HCT116 (cell line): ENCODE measurements at regions not wholly inside any gene's neighbourhood (a gene's known extent, or its start where the extent isn't known, plus 50 kb on each side); places are given as distances from the start of the nearest gene placed in this dataset.

Experiments
- ATAC-seq: fragments of 200-7000 bp; cut with Tn5 transposase; 2 replicates; pipeline ENCODE4 v1.9.1; 2020; ENCODE audit warnings: mild to moderate bottlenecking, moderate library complexity
- BruUV-seq: library from RNA; stranded (reverse); fragments of 400-500 nt; replicated peaks from 2 replicates; lab custom pipeline; 2021; lab: Mats Ljungman, UMichigan
- CTCF ChIA-PET: fragments of 300-600 bp; sonication (Branson Sonifier 250); formaldehyde crosslinking; loops from one replicate; lab custom pipeline; 2021; ENCODE audit warnings: antibody characterized with exemption; lab: Charles Lee
- POLR2A ChIA-PET: fragments of 300-600, 350-600 bp; sonication (Branson Sonifier 250); formaldehyde crosslinking; loops from one replicate; lab custom pipeline; 2021; ENCODE audit warnings: antibody characterized with exemption; lab: Charles Lee
- RAD21 ChIA-PET, 2 experiments: fragments of 300-600 bp; sonication (Branson Sonifier 250); formaldehyde crosslinking; loops; one replicate each; lab custom pipeline; 2023; ENCODE audit warnings: low total read pairs in 2 of 2; ENCODE audit not compliant: uncharacterized antibody in 2 of 2, unreplicated experiment in 2 of 2, low non-redundant PET in 1 of 2; lab: Charles Lee
- DNase-seq: peaks from one replicate; pipeline ENCODE4 v3.0.0-alpha.2; 2010; ENCODE audit warnings: low read depth, low spot score
- H2AFZ ChIP-seq: fragments of 200-600 bp; shearing (Covaris generic), sonication (generic); 2 replicates; pipeline ENCODE4 v1.6.1; 2017; ENCODE audit warnings: low read depth, mixed run types, mixed read lengths, antibody characterized with exemption, low read length; ENCODE audit not compliant: poor library complexity, severe bottlenecking
- H3K27ac ChIP-seq: 2 replicates; pipeline ENCODE4 v1.5.1; 2012; ENCODE audit warnings: low read depth, low read length
- H3K27me3 ChIP-seq: fragments of 200-600 bp; sonication (generic); 2 replicates; pipeline ENCODE4 v1.6.1; 2016; ENCODE audit warnings: mixed run types, low read length, mixed read lengths; ENCODE audit not compliant: insufficient read depth
- H3K36me3 ChIP-seq, 2 experiments: fragments of 200-500 bp in 1 of 2; fragments of 200-600 bp in 1 of 2; sonication (Bioruptor generic) in 1 of 2; sonication (generic) in 1 of 2; 2 replicates each; pipeline versions ENCODE4 v1.5.1 to v1.6.1; 2014 to 2016; ENCODE audit warnings: low read length in 2 of 2, inconsistent platforms in 1 of 2, mixed read lengths in 1 of 2, mixed run types in 1 of 2; ENCODE audit not compliant: insufficient read depth in 2 of 2, control insufficient read depth in 1 of 2
- H3K4me1 ChIP-seq, 2 experiments: fragments of 200-600 bp in 1 of 2; sonication (generic) in 1 of 2; 2 replicates each; pipeline versions ENCODE4 v1.5.1 to v1.6.1; 2012 to 2017; ENCODE audit warnings: low read length in 2 of 2, inconsistent platforms in 1 of 2, mild to moderate bottlenecking in 1 of 2, mixed read lengths in 1 of 2, mixed run types in 1 of 2, moderate library complexity in 1 of 2; ENCODE audit not compliant: insufficient read depth in 2 of 2, control insufficient read depth in 1 of 2
- H3K4me2 ChIP-seq: fragments of 200-600 bp; sonication (generic); 2 replicates; pipeline ENCODE4 v1.6.1; 2017; ENCODE audit warnings: mixed run types, low read length, mixed read lengths
- H3K4me3 ChIP-seq, 2 experiments: fragments of 200-600 bp in 1 of 2; sonication (generic) in 1 of 2; replicated peaks in 1 of 2; 2 replicates each; pipeline ENCODE4 v1.5.1; 2011 to 2016; ENCODE audit warnings: low read length in 2 of 2, control low read depth in 1 of 2, low read depth in 1 of 2, mild to moderate bottlenecking in 1 of 2, mixed read lengths in 1 of 2, mixed run types in 1 of 2
- H3K79me2 ChIP-seq: fragments of 200-600 bp; sonication (generic); 2 replicates; pipeline ENCODE4 v1.6.1; 2017; ENCODE audit warnings: mild to moderate bottlenecking, mixed run types, low read length, moderate library complexity, mixed read lengths; ENCODE audit not compliant: insufficient read depth
- H3K9ac ChIP-seq: fragments of 200-600 bp; sonication (generic); 2 replicates; pipeline ENCODE4 v1.6.1; 2016; ENCODE audit warnings: low read length, mixed read lengths
- H3K9me2 ChIP-seq: fragments of 200-600 bp; sonication (generic), shearing (Covaris generic); 2 replicates; pipeline ENCODE4 v1.6.1; 2017; ENCODE audit warnings: mixed run types, mild to moderate bottlenecking, moderate library complexity; ENCODE audit not compliant: insufficient read depth
- H3K9me3 ChIP-seq, 2 experiments: fragments of 200-500 bp in 1 of 2; fragments of 200-600 bp in 1 of 2; sonication (Bioruptor generic) in 1 of 2; sonication (generic) in 1 of 2; 2 replicates each; pipeline ENCODE4 v1.6.1; 2014 to 2017; ENCODE audit warnings: low read length in 2 of 2, mixed read lengths in 2 of 2, inconsistent platforms in 1 of 2, low read depth in 1 of 2, mild to moderate bottlenecking in 1 of 2, mixed run types in 1 of 2, moderate library complexity in 1 of 2; ENCODE audit not compliant: control insufficient read depth in 1 of 2, insufficient read depth in 1 of 2
- H4K20me1 ChIP-seq: fragments of 200-600 bp; sonication (generic), shearing (Covaris generic); 2 replicates; pipeline ENCODE4 v1.6.1; 2017; ENCODE audit warnings: mixed run types, mild to moderate bottlenecking, moderate library complexity; ENCODE audit not compliant: insufficient read depth
- ATF3 ChIP-seq: IDR thresholded peaks from 2 replicates; pipeline ENCODE4 v1.6.1; 2012
- EGR1 ChIP-seq: IDR thresholded peaks from 2 replicates; pipeline ENCODE4 v1.6.1; 2012; ENCODE audit warnings: low read depth
- ELF1 ChIP-seq: IDR thresholded peaks from 2 replicates; pipeline ENCODE4 v1.6.1; 2012; ENCODE audit warnings: low read depth, borderline replicate concordance
- POLR2A ChIP-seq: IDR thresholded peaks from 2 replicates; pipeline ENCODE4 v1.7.0; 2011; ENCODE audit warnings: borderline replicate concordance; ENCODE audit not compliant: insufficient read depth, insufficient read length; ENCODE audit errors: extremely low read depth
- REST ChIP-seq: IDR thresholded peaks from 2 replicates; pipeline ENCODE4 v1.6.1; 2012; ENCODE audit warnings: low read depth
- SP1 ChIP-seq: IDR thresholded peaks from 2 replicates; pipeline ENCODE4 v1.6.1; 2012; ENCODE audit warnings: low read depth
- SRF ChIP-seq: IDR thresholded peaks from 2 replicates; pipeline ENCODE4 v1.6.1; 2012; ENCODE audit warnings: low read depth
- TCF7L2 ChIP-seq: IDR thresholded peaks from 2 replicates; pipeline ENCODE4 v1.7.0; 2011; ENCODE audit warnings: borderline replicate concordance, inconsistent platforms; ENCODE audit not compliant: insufficient read depth, insufficient read length; ENCODE audit errors: extremely low read depth
- intact Hi-C: fragments of 100-400 bp; cut with micrococcal nuclease; formaldehyde crosslinking; loops from 2 replicates; pipeline ENCODE4 v1.10.0; 2022

- H3K27me3 ChIP-seq, result no peaks in the 10 kb centered on the region
- CTCF ChIA-PET, result no interaction called here
- H3K4me1 ChIP-seq, result no peaks in the 10 kb centered on the region
- H3K4me3 ChIP-seq, result no peak overlapping the region
- no peak overlapping the region for H3K27ac ChIP-seq
- intact Hi-C loops, result no loop called here
- H2AFZ ChIP-seq, result no peak overlapping the region
- H3K36me3 ChIP-seq, result no peaks in the 10 kb centered on the region
- peaks cover 0 to 4% of the 10 kb centered on the region in 2 experiments; a peak in 1 of 4 replicates for H3K9me3 ChIP-seq
- H3K9ac ChIP-seq, result no peak overlapping the region
- BruUV-seq, result no TSS peak
- TF ChIP-seq TCF7L2, result no peak
- TF ChIP-seq POLR2A, result no peak
- TF ChIP-seq EGR1, result no peak
- no peak for TF ChIP-seq ELF1
- TF ChIP-seq SP1, result no peak
- no peak for TF ChIP-seq ATF3
- TF ChIP-seq REST, result no peak
- TF ChIP-seq SRF, result no peak
- no peaks in the 10 kb centered on the region for H3K79me2 ChIP-seq
- no peak overlapping the region for H3K4me2 ChIP-seq
- no peaks in the 10 kb centered on the region for H3K9me2 ChIP-seq
- POLR2A ChIA-PET, result no interaction called here
- RAD21 ChIA-PET, result no interaction called here
- no peaks in the 10 kb centered on the region for H4K20me1 ChIP-seq
- no peak for DNase-seq
- ATAC-seq, result no peak
Observed at GRCh38 chr20:24146231-24146634, 157.7 kb upstream of the GGTLC1 start.
